H9 (cell line): ENCODE measurements at regions not wholly inside any gene's neighbourhood (a gene's known extent, or its start where the extent isn't known, plus 50 kb on each side); places are given as distances from the start of the nearest gene placed in this dataset.

Experiments used
- DNase-seq: peaks from one replicate; pipeline ENCODE4 v3.0.0-alpha.2; 2017
- H2AFZ ChIP-seq: one replicate; pipeline ENCODE4 v1.6.1; 2013; ENCODE audit warnings: mild to moderate bottlenecking, low read length, control low read depth, moderate library complexity
- H2AK5ac ChIP-seq: 2 replicates; pipeline ENCODE4 v1.6.1; 2013; ENCODE audit warnings: low read length, control low read depth, mixed read lengths; ENCODE audit not compliant: insufficient read length
- H2BK120ac ChIP-seq: one replicate; pipeline ENCODE4 v1.6.1; 2013; ENCODE audit warnings: low read depth, mild to moderate bottlenecking, low read length, control low read depth, inconsistent platforms; ENCODE audit not compliant: poor library complexity, severe bottlenecking
- H2BK12ac ChIP-seq: 2 replicates; pipeline ENCODE4 v1.6.1; 2013; ENCODE audit warnings: low read length, control low read depth, mixed read lengths, low read depth; ENCODE audit not compliant: insufficient read length
- H2BK15ac ChIP-seq: 2 replicates; pipeline ENCODE4 v1.6.1; 2013; ENCODE audit warnings: low read depth, low read length, control low read depth
- H2BK20ac ChIP-seq: one replicate; pipeline ENCODE4 v1.6.1; 2013; ENCODE audit warnings: low read depth, mild to moderate bottlenecking, low read length, control low read depth, inconsistent platforms; ENCODE audit not compliant: poor library complexity, severe bottlenecking
- H2BK5ac ChIP-seq: 2 replicates; pipeline ENCODE4 v1.6.1; 2013; ENCODE audit warnings: low read length, control low read depth, mixed read lengths; ENCODE audit not compliant: insufficient read length
- H3K14ac ChIP-seq: 2 replicates; pipeline ENCODE4 v1.6.1; 2013; ENCODE audit warnings: low read length, control low read depth; ENCODE audit not compliant: insufficient read depth
- H3K18ac ChIP-seq: 2 replicates; pipeline ENCODE4 v1.6.1; 2013; ENCODE audit warnings: low read depth, mild to moderate bottlenecking, mixed read lengths, low read length, control low read depth; ENCODE audit not compliant: insufficient read length
- H3K23ac ChIP-seq: 2 replicates; pipeline ENCODE4 v1.6.1; 2013; ENCODE audit warnings: low read length, control low read depth, mixed read lengths, low read depth; ENCODE audit not compliant: insufficient read length
- H3K23me2 ChIP-seq: 2 replicates; pipeline ENCODE4 v1.6.1; 2013; ENCODE audit warnings: low read depth, mild to moderate bottlenecking, mixed read lengths, low read length, control low read depth; ENCODE audit not compliant: insufficient read length, poor library complexity, severe bottlenecking
- H3K27ac ChIP-seq: 2 replicates; pipeline ENCODE4 v1.5.1; 2013; ENCODE audit warnings: low read length, control low read depth, mixed read lengths, low read depth; ENCODE audit not compliant: insufficient read length
- H3K27me3 ChIP-seq: 2 replicates; pipeline ENCODE4 v1.6.1; 2013; ENCODE audit warnings: low read length, control low read depth, inconsistent platforms; ENCODE audit not compliant: insufficient read depth
- H3K4ac ChIP-seq: 2 replicates; pipeline ENCODE4 v1.6.1; 2013; ENCODE audit warnings: low read depth, mild to moderate bottlenecking, control low read depth, inconsistent platforms, low read length, moderate library complexity
- H3K4me1 ChIP-seq: 2 replicates; pipeline ENCODE4 v1.6.1; 2013; ENCODE audit warnings: low read length, control low read depth, inconsistent platforms; ENCODE audit not compliant: insufficient read depth
- H3K4me2 ChIP-seq: 2 replicates; pipeline ENCODE4 v1.6.1; 2013; ENCODE audit warnings: low read length, control low read depth, mixed read lengths; ENCODE audit not compliant: insufficient read length, insufficient read depth
- H3K56ac ChIP-seq: 2 replicates; pipeline ENCODE4 v1.6.1; 2013; ENCODE audit warnings: low read depth, mild to moderate bottlenecking, mixed read lengths, low read length, control low read depth; ENCODE audit not compliant: insufficient read length
- H3K79me1 ChIP-seq: 2 replicates; pipeline ENCODE4 v1.6.1; 2013; ENCODE audit warnings: low read depth, mild to moderate bottlenecking, moderate library complexity, low read length, control low read depth, inconsistent platforms; ENCODE audit not compliant: insufficient read depth, poor library complexity, severe bottlenecking
- H3K79me2 ChIP-seq: 2 replicates; pipeline ENCODE4 v1.6.1; 2013; ENCODE audit warnings: low read length, control low read depth, inconsistent platforms; ENCODE audit not compliant: insufficient read depth
- H3K9ac ChIP-seq: 2 replicates; pipeline ENCODE4 v1.6.1; 2013; ENCODE audit warnings: low read length, control low read depth, mixed read lengths; ENCODE audit not compliant: insufficient read length; ENCODE audit errors: extremely low read depth
- H3K9me3 ChIP-seq: one replicate; pipeline ENCODE4 v1.6.1; 2013; ENCODE audit warnings: low read depth, low read length, inconsistent platforms; ENCODE audit not compliant: control insufficient read depth
- H3T11ph ChIP-seq: one replicate; pipeline ENCODE4 v1.6.1; 2013; ENCODE audit warnings: mild to moderate bottlenecking, low read length, control low read depth, inconsistent platforms
- H4K20me1 ChIP-seq: one replicate; pipeline ENCODE4 v1.6.1; 2013; ENCODE audit not compliant: control insufficient read depth, insufficient read length, insufficient read depth
- H4K5ac ChIP-seq: 2 replicates; pipeline ENCODE4 v1.6.1; 2013; ENCODE audit warnings: low read depth, mild to moderate bottlenecking, mixed read lengths, low read length, control low read depth; ENCODE audit not compliant: insufficient read length
- H4K8ac ChIP-seq: replicated peaks from 2 replicates; pipeline ENCODE4 v1.6.1; 2013; ENCODE audit warnings: low read length, control low read depth, mixed read lengths, low read depth; ENCODE audit not compliant: insufficient read length
- H4K91ac ChIP-seq: 2 replicates; pipeline ENCODE4 v1.6.1; 2013; ENCODE audit warnings: low read depth, mild to moderate bottlenecking, moderate library complexity, mixed read lengths, low read length, control low read depth; ENCODE audit not compliant: insufficient read length
- H3K27ac Mint-ChIP-seq, 3 experiments: 2 replicates in 2 of 3; 3 replicates in 1 of 3; pipeline ENCODE4 v1.8.0; 2020 to 2021; ENCODE audit warnings: mixed read lengths in 3 of 3, mild to moderate bottlenecking in 1 of 3, moderate library complexity in 1 of 3
- H3K27me3 Mint-ChIP-seq: 2 replicates; pipeline ENCODE4 v1.8.0; 2021; ENCODE audit warnings: low read depth, mild to moderate bottlenecking, moderate library complexity, mixed read lengths
- H3K36me3 Mint-ChIP-seq, 3 experiments: 2 replicates in 2 of 3; 3 replicates in 1 of 3; pipeline ENCODE4 v1.8.0; 2020 to 2021; ENCODE audit warnings: low read depth in 3 of 3, mixed read lengths in 3 of 3; ENCODE audit not compliant: insufficient read depth in 1 of 3
- H3K4me1 Mint-ChIP-seq, 2 experiments: 2 replicates each; pipeline ENCODE4 v1.8.0; 2020; ENCODE audit warnings: mixed read lengths in 2 of 2
- H3K4me3 Mint-ChIP-seq, 2 experiments: 2 replicates in 1 of 2; 3 replicates in 1 of 2; pipeline ENCODE4 v1.8.0; 2020 to 2021; ENCODE audit warnings: mild to moderate bottlenecking in 2 of 2, mixed read lengths in 2 of 2, moderate library complexity in 1 of 2
- H3K9me3 Mint-ChIP-seq, 2 experiments: 2 replicates in 1 of 2; 3 replicates in 1 of 2; pipeline ENCODE4 v1.8.0; 2020; ENCODE audit warnings: mild to moderate bottlenecking in 2 of 2, mixed read lengths in 2 of 2, moderate library complexity in 1 of 2
- WGBS: extraction: QIAGEN DNeasy Blood & Tissue Kit; methylation state at CpG from one replicate; pipeline ENCODE4 v1.1.7; 2013; ENCODE audit warnings: missing lambda C conversion rate, low lambda C conversion rate, mixed read lengths; ENCODE audit not compliant: insufficient read length; ENCODE audit errors: extremely low coverage; 5-methylcytosine and 5-hydroxymethylcytosine counted together
- TF ChIP-seq, protein P1 (sequence below): fragments of 200-600 bp; sonication (generic); conservative IDR thresholded peaks from 3 replicates; pipeline ENCODE4 v1.8.0; 2021; ENCODE audit warnings: antibody characterized with exemption, mild to moderate bottlenecking

DNA sequence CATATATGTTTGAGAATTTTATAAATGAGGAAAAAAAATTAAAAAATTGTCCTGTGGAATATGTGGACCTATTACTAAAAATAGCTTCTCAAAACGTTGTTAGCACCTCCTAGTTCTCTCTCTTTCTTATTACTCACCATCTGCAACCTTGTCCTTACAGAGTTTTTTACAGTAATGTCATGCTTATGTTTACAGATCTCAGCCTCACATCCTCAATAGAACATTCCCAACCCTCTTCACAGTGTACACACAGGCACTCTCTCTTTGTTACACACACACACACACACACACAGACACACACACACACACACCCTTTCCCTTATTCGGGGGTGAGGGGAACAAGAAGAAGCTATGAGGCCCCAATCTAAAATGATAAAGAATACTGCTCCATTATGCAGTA lies 197.7 kb downstream of the SLITRK6 start:
- H3K23me2 ChIP-seq = no peaks in the 10 kb centered on the region
- DNase-seq = no peak
- H2BK120ac ChIP-seq = no peak overlapping the region
- H3K18ac ChIP-seq = no peak overlapping the region
- H3K14ac ChIP-seq = no peak overlapping the region
- H2BK5ac ChIP-seq = no peak overlapping the region
- H2AFZ ChIP-seq = no peak overlapping the region
- no peaks in the 10 kb centered on the region for H3K9me3 ChIP-seq
- no peaks in the 10 kb centered on the region for H3K27me3 ChIP-seq
- no peak overlapping the region for H3K27ac ChIP-seq
- TF ChIP-seq, protein P1, sequence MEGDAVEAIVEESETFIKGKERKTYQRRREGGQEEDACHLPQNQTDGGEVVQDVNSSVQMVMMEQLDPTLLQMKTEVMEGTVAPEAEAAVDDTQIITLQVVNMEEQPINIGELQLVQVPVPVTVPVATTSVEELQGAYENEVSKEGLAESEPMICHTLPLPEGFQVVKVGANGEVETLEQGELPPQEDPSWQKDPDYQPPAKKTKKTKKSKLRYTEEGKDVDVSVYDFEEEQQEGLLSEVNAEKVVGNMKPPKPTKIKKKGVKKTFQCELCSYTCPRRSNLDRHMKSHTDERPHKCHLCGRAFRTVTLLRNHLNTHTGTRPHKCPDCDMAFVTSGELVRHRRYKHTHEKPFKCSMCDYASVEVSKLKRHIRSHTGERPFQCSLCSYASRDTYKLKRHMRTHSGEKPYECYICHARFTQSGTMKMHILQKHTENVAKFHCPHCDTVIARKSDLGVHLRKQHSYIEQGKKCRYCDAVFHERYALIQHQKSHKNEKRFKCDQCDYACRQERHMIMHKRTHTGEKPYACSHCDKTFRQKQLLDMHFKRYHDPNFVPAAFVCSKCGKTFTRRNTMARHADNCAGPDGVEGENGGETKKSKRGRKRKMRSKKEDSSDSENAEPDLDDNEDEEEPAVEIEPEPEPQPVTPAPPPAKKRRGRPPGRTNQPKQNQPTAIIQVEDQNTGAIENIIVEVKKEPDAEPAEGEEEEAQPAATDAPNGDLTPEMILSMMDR = no peak
- no peak overlapping the region for H2BK15ac ChIP-seq
- no peak overlapping the region for H4K5ac ChIP-seq
- no peak overlapping the region for H4K91ac ChIP-seq
- no peaks in the 10 kb centered on the region for H3K79me2 ChIP-seq
- H3K79me1 ChIP-seq = no peaks in the 10 kb centered on the region
- H4K20me1 ChIP-seq = no peaks in the 10 kb centered on the region
- Mint-ChIP-seq H3K36me3 (no peaks in the 10 kb centered on the region), H3K4me1 (no peaks in the 10 kb centered on the region), H3K4me3 (no peak overlapping the region), H3K27ac (no peak overlapping the region), H3K27me3 (no peaks in the 10 kb centered on the region), H3K9me3 (no peaks in the 10 kb centered on the region; a peak in 1 of 5 replicates)
- H3T11ph ChIP-seq = no peak overlapping the region
- H3K4me1 ChIP-seq = no peaks in the 10 kb centered on the region
- no peak overlapping the region for H3K4me2 ChIP-seq
- no peak overlapping the region for H3K23ac ChIP-seq
- no peak overlapping the region for H4K8ac ChIP-seq
- no peak overlapping the region for H3K4ac ChIP-seq
- H2AK5ac ChIP-seq = no peak overlapping the region
- no CpG with 5 or more reads among the region's 2 CpGs for whole genome bisulfite sequencing
- no peak overlapping the region for H3K9ac ChIP-seq
- no peak overlapping the region for H3K56ac ChIP-seq
- no peak overlapping the region for H2BK20ac ChIP-seq
- H2BK12ac ChIP-seq = no peak overlapping the region
